KOPT-K1 (cell line): ENCODE measurements at regions not wholly inside any gene's neighbourhood (a gene's known extent, or its start where the extent isn't known, plus 50 kb on each side); places are given as distances from the start of the nearest gene placed in this dataset.
"Not testable (repeated sequence)": the region's sequence is repeated elsewhere in the genome, so short reads cannot be mapped to it uniquely, and the experiment has no call there.

Source experiments
- H3K27ac ChIP-seq: fragments of 200-600 bp; sonication (generic); 2 replicates; pipeline ENCODE4 v1.5.1; 2016; ENCODE audit warnings: antibody characterized with exemption, mild to moderate bottlenecking, low read depth, low read length; ENCODE audit not compliant: poor library complexity, severe bottlenecking
- H3K36me3 ChIP-seq: fragments of 200-600 bp; sonication (generic); 2 replicates; pipeline ENCODE4 v1.5.1; 2017; ENCODE audit warnings: antibody characterized with exemption, mild to moderate bottlenecking, low read length, moderate library complexity; ENCODE audit not compliant: insufficient read depth
- H3K9me3 ChIP-seq: fragments of 200-600 bp; sonication (generic); 2 replicates; pipeline ENCODE4 v1.5.1; 2017; ENCODE audit warnings: antibody characterized with exemption, low read length, mild to moderate bottlenecking; ENCODE audit not compliant: insufficient read depth, poor library complexity, severe bottlenecking

DNA sequence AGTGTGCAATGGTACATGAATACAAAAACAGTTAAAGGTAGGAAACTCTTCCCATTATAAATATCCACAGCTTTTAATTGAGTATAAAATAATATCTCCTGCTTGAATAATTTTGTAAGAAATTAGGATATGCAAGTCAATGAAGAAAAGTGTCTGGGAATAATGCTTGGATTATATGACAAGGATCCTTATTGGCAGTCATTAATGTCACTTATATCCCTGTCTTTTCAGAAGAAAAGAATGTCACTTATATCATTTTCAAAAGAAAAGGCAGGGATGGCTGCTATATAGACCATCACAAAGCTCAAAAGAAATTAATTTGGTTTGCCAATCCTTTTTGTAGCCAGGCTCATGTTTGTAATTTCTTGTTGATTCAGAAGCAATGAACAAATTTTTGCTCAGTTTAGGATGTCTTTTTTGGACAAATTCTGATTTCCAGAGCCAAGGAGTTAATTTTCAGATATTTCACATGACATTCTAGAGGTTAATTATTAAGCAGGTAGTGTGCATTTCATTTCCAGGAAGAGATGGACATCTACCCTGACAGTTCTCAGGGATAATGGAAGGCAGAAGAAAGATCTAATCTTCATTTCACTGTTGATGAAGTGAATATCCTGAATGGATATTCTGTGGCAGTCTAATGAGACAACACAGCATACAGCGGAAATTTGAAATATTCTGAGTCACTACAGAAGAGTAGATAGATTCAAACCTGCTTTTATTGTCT, 299.8 kb downstream of the RPS29 start:
- Histone ChIP-seq H3K27ac (no peak overlapping the region), H3K9me3 (no peaks in the 10 kb centered on the region), H3K36me3 (no peaks in the 10 kb centered on the region)

DNA sequence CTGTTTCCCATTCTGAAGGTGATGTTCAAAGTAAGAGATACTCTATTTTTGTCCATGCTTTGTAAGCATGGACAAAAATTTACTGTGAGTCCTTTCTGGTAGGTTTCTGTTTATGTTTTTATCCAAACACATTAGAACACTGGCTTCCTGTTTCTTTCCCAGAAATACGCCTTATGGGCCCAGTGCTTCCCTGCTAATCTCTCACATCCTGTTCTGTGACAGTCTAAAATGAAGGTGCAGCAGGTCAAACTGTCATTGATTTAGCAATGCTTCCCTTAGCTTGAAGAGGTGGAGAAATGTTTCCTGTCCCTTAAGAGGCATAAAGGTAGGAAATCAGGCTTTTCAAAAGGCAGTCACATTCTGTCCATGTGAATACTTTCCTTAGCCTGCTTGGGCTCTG, 305.6 kb downstream of the RPS29 start:
- Histone ChIP-seq H3K36me3 (no peaks in the 10 kb centered on the region), H3K9me3 (no peaks in the 10 kb centered on the region), H3K27ac (no peak overlapping the region)

DNA sequence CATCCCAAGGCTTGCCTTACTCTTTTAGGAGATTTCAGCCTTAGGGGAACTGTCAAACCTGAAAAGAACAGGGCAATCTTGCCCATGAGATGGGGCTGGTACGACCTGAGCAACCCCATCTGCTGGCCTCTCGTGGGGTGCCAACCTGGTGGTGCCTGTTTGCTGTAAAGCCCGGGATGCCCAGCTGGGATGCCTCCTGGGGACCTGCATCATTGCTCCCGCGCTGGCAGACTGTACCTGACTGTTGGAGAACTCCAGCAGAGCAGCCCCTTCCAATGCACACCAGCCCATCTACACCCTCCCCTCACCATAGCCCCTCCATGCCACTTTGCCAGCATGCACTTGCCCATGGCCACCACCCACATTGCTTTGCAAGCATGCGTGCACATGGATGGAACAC, 335.7 kb downstream of the RPS29 start:
- H3K27ac ChIP-seq: no peak overlapping the region
- no peaks in the 10 kb centered on the region for H3K36me3 ChIP-seq
- no peaks in the 10 kb centered on the region for H3K9me3 ChIP-seq

DNA sequence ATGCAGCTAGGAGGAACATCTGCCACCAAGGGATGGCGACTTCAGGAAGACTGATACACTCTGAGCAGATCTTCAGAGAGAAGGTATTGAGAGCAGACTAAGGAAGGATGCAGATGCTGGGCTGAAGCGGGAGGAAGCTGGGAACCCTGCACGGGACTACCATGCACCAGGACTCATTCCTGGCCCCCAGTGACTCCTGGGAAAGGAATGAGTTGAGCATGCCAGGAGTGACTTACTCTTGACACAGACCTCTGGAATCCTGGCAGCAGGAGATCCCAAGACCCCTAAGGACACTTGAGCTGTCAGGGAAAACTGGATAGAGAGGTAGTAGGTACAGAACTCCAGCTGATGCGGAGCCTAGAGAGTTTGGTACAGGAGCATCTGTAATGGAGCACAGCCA, 336.1 kb downstream of the RPS29 start:
- no peak overlapping the region for H3K27ac ChIP-seq
- no peaks in the 10 kb centered on the region for H3K9me3 ChIP-seq
- no peaks in the 10 kb centered on the region for H3K36me3 ChIP-seq

DNA sequence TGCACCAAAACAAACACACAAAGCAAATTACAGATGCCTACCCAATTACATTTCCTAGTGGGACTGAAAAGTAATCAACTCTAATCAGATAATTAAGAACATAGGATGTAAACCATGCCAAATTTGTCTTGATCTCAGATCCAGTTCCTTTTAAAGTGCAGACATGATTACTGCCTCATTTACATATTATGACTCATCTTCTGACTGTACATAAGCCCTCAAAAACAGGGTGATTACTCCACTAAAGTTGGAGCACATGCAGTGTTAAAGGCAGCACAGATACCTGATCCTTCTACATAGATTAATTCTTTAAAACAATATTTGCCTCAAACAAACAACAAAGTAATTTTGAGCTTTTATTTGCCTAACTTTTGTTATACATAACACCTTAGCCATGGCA, 337.2 kb downstream of the RPS29 start:
- Histone ChIP-seq H3K9me3 (no peaks in the 10 kb centered on the region), H3K27ac (no peak overlapping the region), H3K36me3 (no peaks in the 10 kb centered on the region)

DNA sequence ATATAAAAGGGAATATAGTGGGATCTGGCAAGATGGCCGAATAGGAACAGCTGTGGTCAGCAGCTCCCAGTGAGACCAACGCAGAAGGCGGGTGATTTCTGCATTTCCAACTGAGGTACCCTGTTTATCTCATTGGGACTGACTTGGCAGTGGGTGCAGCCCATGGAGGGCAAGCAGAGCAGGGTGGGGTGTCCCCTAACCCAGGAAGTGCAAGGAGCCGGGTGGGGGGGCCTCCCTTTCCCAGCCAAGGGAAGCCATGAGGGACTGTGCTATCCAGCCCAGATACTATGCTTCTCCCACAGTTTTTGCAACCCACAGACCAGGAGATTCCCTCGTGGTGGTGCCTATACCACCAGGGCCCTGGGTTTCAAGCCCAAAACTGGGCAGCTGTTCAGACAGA, 342.4 kb downstream of the RPS29 start:
- not testable (repeated sequence) for H3K36me3 ChIP-seq, H3K9me3 ChIP-seq, H3K27ac ChIP-seq

DNA sequence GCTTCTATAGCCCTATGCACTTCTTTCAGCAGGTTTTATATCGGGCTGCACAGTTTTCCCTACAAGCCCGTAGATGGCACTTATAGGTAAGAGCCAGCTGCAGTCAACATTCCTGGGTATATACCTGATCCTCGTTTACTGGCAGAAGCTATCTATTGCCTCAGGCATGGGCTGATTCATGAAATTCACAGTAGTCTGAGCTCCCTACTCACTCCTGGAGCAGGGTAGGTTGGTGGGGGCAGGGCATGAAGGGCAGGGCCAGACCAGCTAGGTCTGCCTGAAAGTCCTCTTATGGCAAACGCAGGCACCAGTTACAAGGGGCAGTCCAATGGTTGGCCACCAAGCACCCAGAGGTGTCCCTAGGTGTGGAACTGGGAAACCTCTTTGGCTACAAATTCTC, 345.8 kb downstream of the RPS29 start:
- Histone ChIP-seq H3K27ac (no peak overlapping the region), H3K36me3 (no peaks in the 10 kb centered on the region), H3K9me3 (peaks cover 9% of the 10 kb centered on the region)

DNA sequence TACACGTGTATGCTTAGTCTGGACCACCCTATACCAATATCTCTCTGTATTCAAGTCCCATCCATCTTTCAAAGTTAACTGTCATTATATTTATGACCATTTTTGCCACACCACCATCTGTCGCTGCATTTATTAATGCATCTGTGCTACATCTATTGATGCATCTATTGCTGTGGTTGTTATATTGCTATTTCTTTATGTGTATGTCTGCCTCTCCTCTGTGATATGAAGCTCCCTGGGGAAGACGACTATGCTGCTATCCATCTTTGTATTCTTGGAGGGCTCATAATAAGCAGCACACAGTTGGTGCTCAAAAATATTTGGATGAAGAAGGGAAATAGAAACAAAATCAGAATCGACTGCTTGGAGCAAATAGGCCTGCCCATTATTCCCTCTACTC, 357.6 kb downstream of the RPS29 start:
- H3K27ac ChIP-seq: no peak overlapping the region
- H3K9me3 ChIP-seq: no peaks in the 10 kb centered on the region
- no peaks in the 10 kb centered on the region for H3K36me3 ChIP-seq

DNA sequence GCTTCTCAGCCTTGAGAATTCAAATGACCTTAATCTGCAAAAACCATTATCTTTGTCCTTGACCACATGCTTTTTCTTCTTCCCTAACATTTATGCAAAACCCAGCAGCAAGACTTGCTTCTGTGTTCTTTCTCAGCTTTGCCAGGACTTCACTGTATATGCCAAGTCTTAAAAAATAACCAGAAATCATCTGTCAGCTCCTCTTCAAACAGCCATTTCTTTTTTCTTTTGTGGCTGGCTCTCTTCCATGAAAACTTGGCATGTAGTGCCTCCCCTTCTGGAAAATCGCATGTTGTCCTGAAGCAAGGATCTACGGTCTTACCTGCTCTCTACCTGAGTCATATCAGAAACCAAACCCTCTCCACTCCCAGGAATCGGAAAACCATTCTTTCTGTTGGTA, 364.9 kb downstream of the RPS29 start:
- H3K9me3 ChIP-seq: no peaks in the 10 kb centered on the region
- no peak overlapping the region for H3K27ac ChIP-seq

DNA sequence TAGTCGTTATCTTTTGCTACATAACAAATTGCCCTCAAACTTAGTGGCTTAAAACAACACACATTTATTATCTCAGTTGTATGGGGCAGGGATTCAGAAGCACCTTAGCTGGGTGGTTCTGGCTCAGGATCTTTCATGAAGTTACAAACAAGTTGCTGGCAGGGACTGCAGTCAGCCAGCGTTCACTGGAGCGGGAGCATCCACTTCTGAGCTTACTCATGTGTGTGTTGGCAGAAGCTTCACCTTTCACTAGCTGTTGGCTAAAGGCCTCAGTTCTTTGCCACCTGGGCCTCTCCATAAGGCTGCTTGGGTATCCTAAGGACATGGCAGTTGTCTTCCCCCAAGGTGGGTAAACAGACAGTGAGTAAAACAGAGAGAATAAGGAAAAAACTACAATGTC, 365.7 kb downstream of the RPS29 start:
- no peaks in the 10 kb centered on the region for H3K36me3 ChIP-seq
- H3K27ac ChIP-seq: no peak overlapping the region
- H3K9me3 ChIP-seq: no peaks in the 10 kb centered on the region

More for the DNA sequence above, 364.9 kb downstream of the RPS29 start:
- H3K36me3 ChIP-seq: no peaks in the 10 kb centered on the region

DNA sequence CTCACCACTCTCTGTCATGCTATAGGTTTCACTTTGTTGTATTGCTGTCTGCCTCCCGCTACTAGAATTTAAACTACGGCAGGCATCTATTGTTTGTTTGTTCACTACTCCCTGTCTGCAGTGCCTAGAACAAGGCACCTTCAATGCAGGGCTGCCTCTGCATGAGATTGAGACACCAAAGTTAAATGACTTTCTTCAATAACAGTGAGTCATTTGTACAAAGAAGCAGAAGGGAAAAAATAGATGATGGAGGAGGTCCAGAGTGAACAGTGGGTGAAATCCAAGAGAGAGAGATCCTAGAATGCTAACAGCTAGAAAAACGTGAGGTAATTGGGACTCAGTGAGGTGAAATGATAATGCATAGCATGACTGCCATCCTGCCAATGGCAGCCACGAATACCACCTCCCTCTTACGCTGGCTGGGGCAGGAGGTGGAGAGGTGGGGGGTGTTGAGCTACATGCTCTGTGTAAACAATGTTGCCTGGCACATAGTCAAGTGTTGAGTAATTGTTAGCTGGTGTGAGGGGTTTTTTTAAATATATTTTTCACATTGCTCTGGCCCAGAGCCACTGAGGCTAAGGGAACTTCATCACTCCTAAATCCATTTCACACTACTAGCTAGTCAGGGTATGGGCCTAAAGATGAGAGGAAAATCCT, 367.6 kb downstream of the RPS29 start:
- Histone ChIP-seq H3K36me3 (no peaks in the 10 kb centered on the region), H3K9me3 (no peaks in the 10 kb centered on the region), H3K27ac (no peak overlapping the region)

DNA sequence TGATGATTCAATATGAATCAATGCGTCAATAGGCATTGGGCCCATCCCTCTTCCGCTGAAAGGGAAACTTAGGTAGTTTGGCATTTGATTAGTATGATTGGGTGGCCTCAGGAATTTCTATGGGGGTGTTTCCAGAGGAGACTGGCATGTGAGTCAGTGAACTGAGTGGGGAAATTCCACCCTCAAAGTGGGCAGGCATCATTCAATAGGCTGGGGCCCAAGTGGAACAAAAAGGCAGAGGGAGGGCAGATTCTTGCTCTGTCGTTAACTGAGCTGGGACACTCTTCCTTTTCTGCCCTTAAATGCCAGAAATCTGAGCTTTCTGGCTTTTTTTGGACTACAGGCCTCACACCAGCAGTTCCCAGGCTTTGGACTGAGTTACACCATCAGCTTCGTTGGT, 373.5 kb downstream of the RPS29 start:
- Histone ChIP-seq H3K9me3 (no peaks in the 10 kb centered on the region), H3K36me3 (no peaks in the 10 kb centered on the region), H3K27ac (no peak overlapping the region)

DNA sequence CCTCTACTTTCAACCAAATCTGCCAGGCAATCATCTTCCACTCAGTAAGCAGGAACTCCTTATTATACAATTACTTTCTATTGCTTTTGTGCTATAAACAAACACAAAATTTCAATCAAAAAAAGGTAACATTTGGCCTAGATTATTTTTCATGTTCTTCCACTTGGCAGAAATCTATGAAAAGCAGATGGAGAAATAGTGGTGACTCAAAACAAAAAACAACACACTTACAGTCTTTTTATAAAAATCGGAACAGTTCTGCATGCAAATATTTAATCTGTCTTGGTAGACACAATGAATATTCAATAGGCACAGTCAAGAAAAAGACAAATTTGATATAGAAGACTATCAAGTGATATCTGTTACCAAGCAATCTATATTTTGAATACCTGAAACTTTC, 376.8 kb downstream of the RPS29 start:
- no peaks in the 10 kb centered on the region for H3K36me3 ChIP-seq
- H3K27ac ChIP-seq: no peak overlapping the region
- H3K9me3 ChIP-seq: no peaks in the 10 kb centered on the region

DNA sequence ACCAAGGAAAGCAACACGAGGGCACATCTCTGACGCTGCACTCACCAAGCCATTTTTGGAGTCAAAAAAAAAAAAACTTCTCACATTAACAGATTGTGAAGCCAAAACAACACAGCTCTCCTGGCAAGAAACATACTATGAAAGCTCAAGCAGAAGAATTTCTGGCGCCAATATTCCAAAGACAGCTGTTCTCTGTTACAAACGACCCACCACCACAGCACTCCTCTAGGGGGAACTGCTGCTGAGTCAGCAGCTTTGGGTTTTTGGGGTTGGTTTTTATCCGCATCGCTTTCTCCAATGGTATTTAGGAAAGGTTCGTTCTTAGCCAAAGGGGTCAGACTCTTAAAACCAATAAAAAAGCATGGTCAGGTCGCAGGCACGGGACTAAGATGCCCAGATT, 379.4 kb downstream of the RPS29 start:
- Histone ChIP-seq H3K36me3 (no peaks in the 10 kb centered on the region), H3K9me3 (no peaks in the 10 kb centered on the region), H3K27ac (no peak overlapping the region)

DNA sequence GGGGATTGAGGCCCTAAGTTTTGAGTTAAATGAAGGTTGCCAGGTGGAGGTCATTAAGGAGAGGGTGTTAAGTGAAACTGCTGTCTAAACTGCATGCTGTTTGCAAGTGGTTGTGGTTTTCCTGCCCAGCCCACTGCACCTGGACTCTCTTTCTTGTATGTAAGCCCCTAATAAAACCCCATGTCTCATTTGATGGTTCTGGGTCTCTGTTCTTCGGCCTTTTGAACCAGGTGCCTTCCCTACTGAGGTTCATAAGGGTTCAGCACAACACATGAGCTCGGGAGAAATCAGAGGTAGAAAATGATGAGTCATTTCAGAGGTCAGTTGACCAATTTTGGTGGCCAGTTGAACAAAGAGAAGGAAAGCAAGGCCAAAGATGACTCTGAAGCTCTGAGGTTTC, 382.5 kb downstream of the RPS29 start:
- Histone ChIP-seq H3K9me3 (no peaks in the 10 kb centered on the region), H3K27ac (no peak overlapping the region), H3K36me3 (no peaks in the 10 kb centered on the region)

DNA sequence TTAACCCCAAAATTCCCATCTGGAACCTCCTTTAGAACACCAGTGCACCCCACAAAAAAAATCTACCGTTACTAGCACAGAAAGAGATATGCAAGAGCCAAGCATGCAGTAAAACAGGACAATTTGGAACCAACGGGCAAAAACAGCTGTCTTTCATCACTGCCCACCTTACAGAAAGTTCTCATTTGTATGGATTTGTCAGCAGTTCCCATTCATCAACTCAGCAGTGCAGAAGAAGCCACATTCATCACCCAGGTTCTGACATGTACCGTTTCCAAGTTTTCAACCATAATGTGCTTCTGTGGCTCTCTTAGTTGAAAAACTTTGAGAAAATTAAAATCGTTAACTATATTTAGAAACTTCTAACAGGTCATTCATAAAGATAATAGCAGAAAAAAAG, 387.0 kb downstream of the RPS29 start:
- no peaks in the 10 kb centered on the region for H3K9me3 ChIP-seq
- H3K36me3 ChIP-seq: no peaks in the 10 kb centered on the region
- H3K27ac ChIP-seq: no peak overlapping the region
